ENCODE measurements at regions not wholly inside any gene's neighbourhood (a gene's known extent, or its start where the extent isn't known, plus 50 kb on each side); places are given as distances from the start of the nearest gene placed in this dataset.

GRCh38 chr3:126264952-126265351 is 84.6 kb upstream of the ALDH1L1 start:
- Histone ChIP-seq H2BK20ac (ENCODE audit: low read length) (no peak overlapping the region), H3K4ac (replicated peaks; ENCODE audit: insufficient read length, low read depth, low read length) (no peak overlapping the region), H3K79me2 (ENCODE audit: control insufficient read depth in 1 of 2, insufficient read depth in 2 of 2, low read length in 2 of 2) (no peaks in the 10 kb centered on the region), H2BK120ac (replicated peaks; ENCODE audit: low read depth, low read length) (no peak overlapping the region), H4K8ac (ENCODE audit: extremely low read depth, insufficient read depth, low read length) (no peak overlapping the region), H3K56ac (replicated peaks; ENCODE audit: insufficient read length, low read depth, low read length) (no peak overlapping the region), H4K20me1 (replicated peaks in 1 of 2; ENCODE audit: control insufficient read depth in 1 of 2, insufficient read depth in 2 of 2, low read length in 2 of 2) (no peaks in the 10 kb centered on the region), H2AK5ac (ENCODE audit: low read depth, low read length) (no peak overlapping the region), H3K14ac (ENCODE audit: insufficient read length) (no peak overlapping the region), H3K4me3 (ENCODE audit: extremely low read depth in 1 of 4, insufficient read depth in 2 of 4, low read depth in 3 of 4, low read length in 4 of 4) (no peak overlapping the region), H3K27ac (ENCODE audit: low read depth, low read length) (no peak overlapping the region), H2BK5ac (ENCODE audit: low read depth, low read length) (no peak overlapping the region), H3K36me3 (ENCODE audit: control insufficient read depth in 2 of 4, insufficient read depth in 4 of 4, low read length in 3 of 4) (no peaks in the 10 kb centered on the region), H3K4me2 (ENCODE audit: insufficient read depth in 1 of 2, low read depth in 2 of 2, low read length in 2 of 2) (no peak overlapping the region), H2BK15ac (ENCODE audit: low read length) (no peak overlapping the region), H3K79me1 (ENCODE audit: low read depth, low read length) (no peaks in the 10 kb centered on the region), H4K91ac (replicated peaks; ENCODE audit: insufficient read length, low read length) (no peak overlapping the region), H3K18ac (ENCODE audit: extremely low read depth, low read length) (no peak overlapping the region), H3K9ac (replicated peaks in 1 of 4; ENCODE audit: extremely low read depth in 1 of 4, low read depth in 3 of 4, low read length in 3 of 4) (no peak overlapping the region), H4K5ac (ENCODE audit: insufficient read length, low read depth, low read length) (no peak overlapping the region), H2BK12ac (ENCODE audit: low read depth, low read length) (0 out of 2 replicates have a peak overlapping the region, but pooled peaks have one; percentile 17), H3K23me2 (ENCODE audit: low read depth, low read length) (peaks cover 13% of the 10 kb centered on the region), H3K9me3 (ENCODE audit: insufficient read depth in 2 of 2, low read depth in 1 of 2, low read length in 1 of 2) (peaks cover 0 to 4% of the 10 kb centered on the region in 2 experiments; a peak in 1 of 4 replicates), H3K4me1 (replicated peaks in 1 of 4; ENCODE audit: control insufficient read depth in 3 of 4, insufficient read depth in 4 of 4, low read length in 3 of 4) (peaks cover 0 to 28% (median 14%) of the 10 kb centered on the region in 4 experiments; a peak in 6 of 7 replicates), H2AFZ (ENCODE audit: low read length) (no peak overlapping the region), H3K27me3 (replicated peaks in 1 of 4; ENCODE audit: control insufficient read depth in 3 of 4, extremely low read depth in 1 of 4, insufficient read depth in 3 of 4, low read length in 3 of 4) (peaks cover 0 to 9% (median 6%) of the 10 kb centered on the region in 4 experiments; a peak in 3 of 7 replicates), H3K23ac (ENCODE audit: insufficient read length) (no peak overlapping the region)
- ChIA-PET POLR2A (ENCODE audit: partially characterized antibody) (interaction anchor here (0.8 to 1.7 kb wide), 2 partner anchors 23 to 90 kb away, joined by 4 to 5 read pairs; no protein-coding TSS in a partner anchor), CTCF (ENCODE audit: partially characterized antibody) (interaction anchor here (0.6 to 2.1 kb wide), 11 partner anchors 18 to 700 kb away, joined by 3 to 11 read pairs (median 4); no protein-coding TSS in a partner anchor)
- 89% methylated on average over 12 of the region's 12 CpGs; no CpG with 5 or more reads in 1 of the 2 experiments for WGBS, 2 experiments (ENCODE audit: extremely low coverage in 1 of 2, insufficient coverage in 1 of 2, insufficient read length in 1 of 2, insufficient replicate concordance in 2 of 2, low coverage in 1 of 2, low lambda C conversion rate in 2 of 2, missing lambda C conversion rate in 1 of 2)
- FAIRE-seq, result no peak
- DNase-seq (ENCODE audit: low read depth in 1 of 2, low spot score in 2 of 2), result peak in 1 of 2 experiments; percentile 49
- TF ChIP-seq BCL11A (IDR thresholded peaks at IDR 0.05; ENCODE audit: low read depth in 2 of 2, low read length in 2 of 2) (no peak), ASH2L (IDR thresholded peaks at IDR 0.05; ENCODE audit: low read length) (no peak), TCF12 (IDR thresholded peaks at IDR 0.05; ENCODE audit: low read depth, low read length) (no peak), RAD21 (IDR thresholded peaks at IDR 0.05 in 1 of 2, conservative IDR thresholded peaks at IDR 0.05 in 1 of 2; ENCODE audit: low read depth in 2 of 2, low read length in 2 of 2) (peak; percentile 22 to 41; a peak in 3 of 4 replicates), KDM1A (IDR thresholded peaks at IDR 0.05; ENCODE audit: borderline replicate concordance, low read length) (no peak), CTCF (IDR thresholded peaks at IDR 0.05; ENCODE audit: control extremely low read depth in 1 of 3, insufficient read depth in 1 of 3, low read depth in 1 of 3, low read length in 3 of 3) (peak in 2 of 3 experiments; percentile 20 to 28; a peak in 2 of 4 replicates), TAF1 (IDR thresholded peaks at IDR 0.05; ENCODE audit: low read depth, low read length) (no peak)
